Liver (tissue), 3 donors: ENCODE measurements at regions not wholly inside any gene's neighbourhood (a gene's known extent, or its start where the extent isn't known, plus 50 kb on each side); places are given as distances from the start of the nearest gene placed in this dataset.

ENCODE experiments used
- FOXA1 ChIP-seq: IDR thresholded peaks from 2 replicates; pipeline ENCODE4 v1.6.1; 2016; ENCODE audit warnings: antibody characterized with exemption
- GABPA ChIP-seq, 2 donors: IDR thresholded peaks in 1 of 2; conservative IDR thresholded peaks in 1 of 2; 2 replicates each; pipeline ENCODE4 v1.6.1; 2016; ENCODE audit warnings: antibody characterized with exemption in 2 of 2, mild to moderate bottlenecking in 1 of 2, moderate library complexity in 1 of 2
- JUND ChIP-seq, 2 donors: IDR thresholded peaks; 2 replicates each; pipeline ENCODE4 v1.6.1; 2016; ENCODE audit warnings: antibody characterized with exemption in 2 of 2
- REST ChIP-seq: IDR thresholded peaks from 2 replicates; pipeline ENCODE4 v1.6.1; 2016; ENCODE audit warnings: antibody characterized with exemption, mild to moderate bottlenecking
- RXRA ChIP-seq, 2 donors: IDR thresholded peaks; 2 replicates each; pipeline ENCODE4 v1.6.1; 2017 to 2018; ENCODE audit warnings: antibody characterized with exemption in 2 of 2, mild to moderate bottlenecking in 1 of 2
- TAF1 ChIP-seq: conservative IDR thresholded peaks from 2 replicates; pipeline ENCODE4 v1.6.1; 2016; ENCODE audit warnings: antibody characterized with exemption, mild to moderate bottlenecking
- YY1 ChIP-seq: IDR thresholded peaks from 2 replicates; pipeline ENCODE4 v1.6.1; 2016; ENCODE audit warnings: antibody characterized with exemption, mild to moderate bottlenecking
- ZBTB33 ChIP-seq: IDR thresholded peaks from 2 replicates; pipeline ENCODE4 v1.6.1; 2016; ENCODE audit warnings: antibody characterized with exemption
- TF ChIP-seq, protein P1 (sequence below): fragments of 150-350 bp; IDR thresholded peaks from 2 replicates; pipeline ENCODE4 v1.5.1; 2017; ENCODE audit warnings: improper control_type of control experiment, low read depth, low read length; ENCODE audit not compliant: missing input control
- donor health status: healthy.
- donor health status: healthy.

DNA sequence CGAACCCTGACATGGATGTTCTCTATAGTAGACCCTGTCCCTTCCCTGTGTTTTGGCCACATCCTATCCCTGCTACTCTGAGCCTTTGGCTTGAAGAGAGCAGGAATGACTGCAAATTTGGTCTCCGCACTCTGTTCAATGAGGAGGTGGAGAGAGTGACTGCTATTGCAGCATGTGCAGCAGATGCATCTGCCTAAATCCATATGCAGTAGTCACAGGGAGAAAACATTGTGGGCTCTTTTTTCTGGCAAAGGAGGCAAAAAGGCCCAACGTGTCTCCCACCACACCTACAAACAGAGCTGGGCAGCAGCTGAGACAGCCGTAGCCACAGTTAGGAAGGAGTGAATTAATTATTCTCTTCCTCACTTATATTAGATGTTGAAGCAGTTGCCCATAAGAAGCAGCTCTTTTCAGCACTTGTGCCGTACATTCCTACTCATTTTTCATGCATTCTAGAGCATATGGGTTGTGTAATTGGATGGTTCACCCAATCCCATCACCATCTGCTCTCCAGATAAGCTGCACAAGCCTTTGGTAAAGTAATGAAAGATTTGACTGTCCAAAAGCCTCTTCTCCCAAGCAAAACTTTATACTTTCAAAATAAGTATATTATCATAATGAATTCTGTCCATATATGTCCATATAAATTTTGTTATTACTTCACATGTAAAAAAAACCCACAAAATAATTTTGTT lies 147.9 kb upstream of the FAM47A start:
- TF ChIP-seq REST (no peak), YY1 (no peak), RXRA (IDR thresholded peaks at IDR 0.05) (no peak), JUND (IDR thresholded peaks at IDR 0.05) (no peak), ZBTB33 (no peak), TAF1 (no peak), FOXA1 (no peak), GABPA (IDR thresholded peaks at IDR 0.05 in 1 of 2, conservative IDR thresholded peaks at IDR 0.05 in 1 of 2) (no peak)
- TF ChIP-seq, protein P1, sequence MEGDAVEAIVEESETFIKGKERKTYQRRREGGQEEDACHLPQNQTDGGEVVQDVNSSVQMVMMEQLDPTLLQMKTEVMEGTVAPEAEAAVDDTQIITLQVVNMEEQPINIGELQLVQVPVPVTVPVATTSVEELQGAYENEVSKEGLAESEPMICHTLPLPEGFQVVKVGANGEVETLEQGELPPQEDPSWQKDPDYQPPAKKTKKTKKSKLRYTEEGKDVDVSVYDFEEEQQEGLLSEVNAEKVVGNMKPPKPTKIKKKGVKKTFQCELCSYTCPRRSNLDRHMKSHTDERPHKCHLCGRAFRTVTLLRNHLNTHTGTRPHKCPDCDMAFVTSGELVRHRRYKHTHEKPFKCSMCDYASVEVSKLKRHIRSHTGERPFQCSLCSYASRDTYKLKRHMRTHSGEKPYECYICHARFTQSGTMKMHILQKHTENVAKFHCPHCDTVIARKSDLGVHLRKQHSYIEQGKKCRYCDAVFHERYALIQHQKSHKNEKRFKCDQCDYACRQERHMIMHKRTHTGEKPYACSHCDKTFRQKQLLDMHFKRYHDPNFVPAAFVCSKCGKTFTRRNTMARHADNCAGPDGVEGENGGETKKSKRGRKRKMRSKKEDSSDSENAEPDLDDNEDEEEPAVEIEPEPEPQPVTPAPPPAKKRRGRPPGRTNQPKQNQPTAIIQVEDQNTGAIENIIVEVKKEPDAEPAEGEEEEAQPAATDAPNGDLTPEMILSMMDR = no peak
